ENCODE measurements at regions not wholly inside any gene's neighbourhood (a gene's known extent, or its start where the extent isn't known, plus 50 kb on each side); places are given as distances from the start of the nearest gene placed in this dataset.

DNA sequence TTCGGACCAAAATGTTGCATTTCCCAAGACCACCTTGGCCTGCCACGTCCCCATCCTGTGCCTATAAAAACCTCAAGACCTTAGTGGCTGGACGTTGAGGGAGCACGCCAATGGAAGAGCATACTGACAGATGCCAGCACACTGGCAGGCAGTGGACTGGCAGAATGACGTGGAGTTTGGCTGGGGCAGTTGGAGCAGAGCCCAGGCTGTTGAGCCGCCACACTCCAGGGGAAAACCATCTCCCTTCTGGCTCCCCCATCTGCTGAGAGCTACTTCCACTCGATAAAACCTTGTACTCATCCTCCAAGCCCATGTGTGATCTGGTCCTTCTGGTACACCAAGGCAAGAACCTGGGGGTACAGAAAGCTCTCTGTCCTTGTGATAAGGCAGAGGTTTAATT, 494.1 kb downstream of the CDH11 start:
- TF ChIP-seq, protein P1, sequence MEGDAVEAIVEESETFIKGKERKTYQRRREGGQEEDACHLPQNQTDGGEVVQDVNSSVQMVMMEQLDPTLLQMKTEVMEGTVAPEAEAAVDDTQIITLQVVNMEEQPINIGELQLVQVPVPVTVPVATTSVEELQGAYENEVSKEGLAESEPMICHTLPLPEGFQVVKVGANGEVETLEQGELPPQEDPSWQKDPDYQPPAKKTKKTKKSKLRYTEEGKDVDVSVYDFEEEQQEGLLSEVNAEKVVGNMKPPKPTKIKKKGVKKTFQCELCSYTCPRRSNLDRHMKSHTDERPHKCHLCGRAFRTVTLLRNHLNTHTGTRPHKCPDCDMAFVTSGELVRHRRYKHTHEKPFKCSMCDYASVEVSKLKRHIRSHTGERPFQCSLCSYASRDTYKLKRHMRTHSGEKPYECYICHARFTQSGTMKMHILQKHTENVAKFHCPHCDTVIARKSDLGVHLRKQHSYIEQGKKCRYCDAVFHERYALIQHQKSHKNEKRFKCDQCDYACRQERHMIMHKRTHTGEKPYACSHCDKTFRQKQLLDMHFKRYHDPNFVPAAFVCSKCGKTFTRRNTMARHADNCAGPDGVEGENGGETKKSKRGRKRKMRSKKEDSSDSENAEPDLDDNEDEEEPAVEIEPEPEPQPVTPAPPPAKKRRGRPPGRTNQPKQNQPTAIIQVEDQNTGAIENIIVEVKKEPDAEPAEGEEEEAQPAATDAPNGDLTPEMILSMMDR (IDR thresholded peaks at IDR 0.05): no peak
- Histone ChIP-seq H3K36me3 (ENCODE audit: control insufficient read depth, insufficient read depth, low read length) (no peaks in the 10 kb centered on the region), H3K4me3 (ENCODE audit: low read length) (no peak overlapping the region), H3K27ac (ENCODE audit: low read length) (no peak overlapping the region), H3K4me1 (ENCODE audit: control insufficient read depth, insufficient read depth, low read length) (no peaks in the 10 kb centered on the region), H3K27me3 (ENCODE audit: control insufficient read depth, insufficient read depth, low read length) (no peaks in the 10 kb centered on the region), H3K9me3 (ENCODE audit: control insufficient read depth, insufficient read depth, low read length) (peaks cover 27% of the 10 kb centered on the region)
- WGBS (ENCODE audit: insufficient coverage): 87% methylated on average over 7 of the region's 7 CpGs
- no peak overlapping the region for H3K27ac Mint-ChIP-seq
- intact Hi-C loops (cut with micrococcal nuclease): no loop called here
- H3K9me3 Mint-ChIP-seq: peaks cover 7 to 21% of the 10 kb centered on the region in 2 donors
- no peak overlapping the region for H3K4me3 Mint-ChIP-seq
- H3K27me3 Mint-ChIP-seq (ENCODE audit: low read depth in 2 of 2): no peaks in the 10 kb centered on the region
- DNase-seq (no peak), ATAC-seq (no peak)
- no peaks in the 10 kb centered on the region for H3K4me1 Mint-ChIP-seq
- H3K36me3 Mint-ChIP-seq: no peaks in the 10 kb centered on the region

DNA sequence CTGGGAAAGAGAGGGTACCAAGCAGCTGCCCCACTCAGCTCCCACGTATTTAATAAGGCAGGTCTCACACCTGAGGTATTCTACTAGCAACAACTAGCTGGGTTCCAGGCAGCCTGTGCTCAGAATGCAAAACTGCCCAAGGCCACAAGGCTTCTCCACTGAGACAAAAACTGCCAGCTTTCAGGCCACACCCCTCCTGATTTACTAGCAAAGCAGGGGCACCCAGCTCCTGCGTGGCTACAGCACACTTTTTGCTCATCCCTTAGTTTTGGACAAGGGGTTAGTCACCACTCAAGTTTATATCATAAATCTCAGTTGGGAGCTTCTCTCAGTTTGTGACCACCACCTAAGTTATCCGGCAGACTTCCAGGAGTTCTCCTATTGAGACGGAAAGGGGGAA, 494.6 kb downstream of the CDH11 start:
- peaks cover 8 to 23% of the 10 kb centered on the region in 2 donors for H3K9me3 Mint-ChIP-seq
- no peak overlapping the region for H3K4me3 ChIP-seq (ENCODE audit: low read length)
- WGBS (ENCODE audit: insufficient coverage): 80% methylated on average over 4 of the region's 4 CpGs
- no peaks in the 10 kb centered on the region for H3K4me1 Mint-ChIP-seq
- H3K27me3 Mint-ChIP-seq (ENCODE audit: low read depth in 2 of 2): no peaks in the 10 kb centered on the region
- H3K27me3 ChIP-seq (ENCODE audit: control insufficient read depth, insufficient read depth, low read length): no peaks in the 10 kb centered on the region
- intact Hi-C loops (cut with micrococcal nuclease): no loop called here
- H3K36me3 ChIP-seq (ENCODE audit: control insufficient read depth, insufficient read depth, low read length): no peaks in the 10 kb centered on the region
- H3K4me3 Mint-ChIP-seq: no peak overlapping the region
- H3K27ac Mint-ChIP-seq: no peak overlapping the region
- TF ChIP-seq, protein P1 (IDR thresholded peaks at IDR 0.05): no peak
- no peaks in the 10 kb centered on the region for H3K36me3 Mint-ChIP-seq
- H3K9me3 ChIP-seq (ENCODE audit: control insufficient read depth, insufficient read depth, low read length): peaks cover 27% of the 10 kb centered on the region
- no peak for DNase-seq
- ATAC-seq: no peak
- H3K4me1 ChIP-seq (ENCODE audit: control insufficient read depth, insufficient read depth, low read length): no peaks in the 10 kb centered on the region
- no peak overlapping the region for H3K27ac ChIP-seq (ENCODE audit: low read length)

DNA sequence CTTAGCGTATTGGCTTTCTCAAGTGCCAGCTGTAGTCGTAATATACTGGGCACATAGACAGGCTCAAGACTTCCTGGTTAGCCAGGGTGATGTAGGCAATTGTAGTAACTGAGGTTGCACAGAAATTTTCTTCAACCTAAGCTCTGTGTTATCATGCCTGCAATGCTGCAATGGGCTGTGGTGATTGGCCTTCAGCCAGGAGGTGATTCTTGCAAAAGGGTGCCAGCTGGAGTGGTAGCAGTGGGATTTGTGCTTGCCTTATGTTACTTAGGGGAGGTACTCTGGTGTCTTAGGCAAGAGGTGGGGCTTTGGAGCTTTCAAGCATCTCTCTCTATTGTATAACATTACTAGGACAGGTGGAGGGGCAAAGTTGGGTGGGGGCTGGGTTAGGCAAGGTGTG, 495.1 kb downstream of the CDH11 start:
- WGBS (ENCODE audit: insufficient coverage): 94% methylated on average over 2 of the region's 2 CpGs
- Histone ChIP-seq H3K9me3 (ENCODE audit: control insufficient read depth, insufficient read depth, low read length) (peaks cover 27% of the 10 kb centered on the region), H3K36me3 (ENCODE audit: control insufficient read depth, insufficient read depth, low read length) (no peaks in the 10 kb centered on the region), H3K27me3 (ENCODE audit: control insufficient read depth, insufficient read depth, low read length) (no peaks in the 10 kb centered on the region), H3K4me3 (ENCODE audit: low read length) (no peak overlapping the region), H3K27ac (ENCODE audit: low read length) (no peak overlapping the region), H3K4me1 (ENCODE audit: control insufficient read depth, insufficient read depth, low read length) (no peaks in the 10 kb centered on the region)
- Mint-ChIP-seq H3K4me3 (no peak overlapping the region), H3K27me3 (ENCODE audit: low read depth in 2 of 2) (no peaks in the 10 kb centered on the region), H3K9me3 (peaks cover 9 to 24% of the 10 kb centered on the region in 2 donors), H3K27ac (no peak overlapping the region), H3K36me3 (no peaks in the 10 kb centered on the region), H3K4me1 (no peaks in the 10 kb centered on the region)
- ATAC-seq: no peak
- DNase-seq: no peak
- intact Hi-C loops (cut with micrococcal nuclease): no loop called here
- TF ChIP-seq, protein P1 (IDR thresholded peaks at IDR 0.05): no peak

DNA sequence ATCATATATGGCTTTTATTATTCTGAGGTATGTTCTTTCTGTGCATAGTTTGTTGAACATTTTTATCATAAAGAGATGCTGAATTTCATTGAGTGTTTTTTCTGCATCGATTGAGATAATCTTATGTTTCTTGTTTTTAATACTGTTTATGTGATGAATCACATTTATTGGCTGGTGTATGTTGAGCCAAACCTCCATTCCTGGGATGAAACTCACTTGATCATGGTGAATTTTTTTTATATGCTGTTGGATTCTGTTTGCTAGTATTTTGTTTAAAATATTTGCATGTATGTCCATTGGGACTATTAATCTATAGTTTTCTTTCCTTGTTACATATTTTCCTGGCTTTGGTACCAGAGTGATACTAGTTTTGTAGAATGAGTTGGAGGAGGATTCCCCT, 500.2 kb downstream of the CDH11 start:
- TF ChIP-seq, protein P1 (IDR thresholded peaks at IDR 0.05): no peak
- no peak for ATAC-seq
- intact Hi-C loops (cut with micrococcal nuclease): no loop called here
- H3K27ac ChIP-seq (ENCODE audit: low read length): no peak overlapping the region
- no peak for DNase-seq
- Mint-ChIP-seq H3K4me1 (no peaks in the 10 kb centered on the region), H3K4me3 (no peak overlapping the region), H3K9me3 (peaks cover 12 to 30% of the 10 kb centered on the region in 2 donors), H3K27ac (no peak overlapping the region), H3K36me3 (no peaks in the 10 kb centered on the region), H3K27me3 (ENCODE audit: low read depth in 2 of 2) (no peaks in the 10 kb centered on the region)
- WGBS (ENCODE audit: insufficient coverage): 83% methylated on average over 1 of the region's 1 CpG
- H3K27me3 ChIP-seq (ENCODE audit: control insufficient read depth, insufficient read depth, low read length): no peaks in the 10 kb centered on the region
- H3K9me3 ChIP-seq (ENCODE audit: control insufficient read depth, insufficient read depth, low read length): peaks cover 13% of the 10 kb centered on the region
- no peaks in the 10 kb centered on the region for H3K36me3 ChIP-seq (ENCODE audit: control insufficient read depth, insufficient read depth, low read length)
- H3K4me1 ChIP-seq (ENCODE audit: control insufficient read depth, insufficient read depth, low read length): no peaks in the 10 kb centered on the region
- H3K4me3 ChIP-seq (ENCODE audit: low read length): no peak overlapping the region

All from natural killer cell (primary cell).